H9 (cell line): ENCODE measurements at regions not wholly inside any gene's neighbourhood (a gene's known extent, or its start where the extent isn't known, plus 50 kb on each side); places are given as distances from the start of the nearest gene placed in this dataset.
A peak's percentile ranks its signal among the peaks of the same experiment; 100 is the strongest.

Experiments
- DNase-seq: peaks from one replicate; pipeline ENCODE4 v3.0.0-alpha.2; 2017
- H2AFZ ChIP-seq: one replicate; pipeline ENCODE4 v1.6.1; 2013; ENCODE audit warnings: mild to moderate bottlenecking, low read length, control low read depth, moderate library complexity
- H2AK5ac ChIP-seq: 2 replicates; pipeline ENCODE4 v1.6.1; 2013; ENCODE audit warnings: low read length, control low read depth, mixed read lengths; ENCODE audit not compliant: insufficient read length
- H2BK120ac ChIP-seq: one replicate; pipeline ENCODE4 v1.6.1; 2013; ENCODE audit warnings: low read depth, mild to moderate bottlenecking, low read length, control low read depth, inconsistent platforms; ENCODE audit not compliant: poor library complexity, severe bottlenecking
- H2BK12ac ChIP-seq: 2 replicates; pipeline ENCODE4 v1.6.1; 2013; ENCODE audit warnings: low read length, control low read depth, mixed read lengths, low read depth; ENCODE audit not compliant: insufficient read length
- H2BK15ac ChIP-seq: 2 replicates; pipeline ENCODE4 v1.6.1; 2013; ENCODE audit warnings: low read depth, low read length, control low read depth
- H2BK20ac ChIP-seq: one replicate; pipeline ENCODE4 v1.6.1; 2013; ENCODE audit warnings: low read depth, mild to moderate bottlenecking, low read length, control low read depth, inconsistent platforms; ENCODE audit not compliant: poor library complexity, severe bottlenecking
- H2BK5ac ChIP-seq: 2 replicates; pipeline ENCODE4 v1.6.1; 2013; ENCODE audit warnings: low read length, control low read depth, mixed read lengths; ENCODE audit not compliant: insufficient read length
- H3K14ac ChIP-seq: 2 replicates; pipeline ENCODE4 v1.6.1; 2013; ENCODE audit warnings: low read length, control low read depth; ENCODE audit not compliant: insufficient read depth
- H3K18ac ChIP-seq: 2 replicates; pipeline ENCODE4 v1.6.1; 2013; ENCODE audit warnings: low read depth, mild to moderate bottlenecking, mixed read lengths, low read length, control low read depth; ENCODE audit not compliant: insufficient read length
- H3K23ac ChIP-seq: 2 replicates; pipeline ENCODE4 v1.6.1; 2013; ENCODE audit warnings: low read length, control low read depth, mixed read lengths, low read depth; ENCODE audit not compliant: insufficient read length
- H3K23me2 ChIP-seq: 2 replicates; pipeline ENCODE4 v1.6.1; 2013; ENCODE audit warnings: low read depth, mild to moderate bottlenecking, mixed read lengths, low read length, control low read depth; ENCODE audit not compliant: insufficient read length, poor library complexity, severe bottlenecking
- H3K27ac ChIP-seq: 2 replicates; pipeline ENCODE4 v1.5.1; 2013; ENCODE audit warnings: low read length, control low read depth, mixed read lengths, low read depth; ENCODE audit not compliant: insufficient read length
- H3K27me3 ChIP-seq: 2 replicates; pipeline ENCODE4 v1.6.1; 2013; ENCODE audit warnings: low read length, control low read depth, inconsistent platforms; ENCODE audit not compliant: insufficient read depth
- H3K4ac ChIP-seq: 2 replicates; pipeline ENCODE4 v1.6.1; 2013; ENCODE audit warnings: low read depth, mild to moderate bottlenecking, control low read depth, inconsistent platforms, low read length, moderate library complexity
- H3K4me1 ChIP-seq: 2 replicates; pipeline ENCODE4 v1.6.1; 2013; ENCODE audit warnings: low read length, control low read depth, inconsistent platforms; ENCODE audit not compliant: insufficient read depth
- H3K4me2 ChIP-seq: 2 replicates; pipeline ENCODE4 v1.6.1; 2013; ENCODE audit warnings: low read length, control low read depth, mixed read lengths; ENCODE audit not compliant: insufficient read length, insufficient read depth
- H3K56ac ChIP-seq: 2 replicates; pipeline ENCODE4 v1.6.1; 2013; ENCODE audit warnings: low read depth, mild to moderate bottlenecking, mixed read lengths, low read length, control low read depth; ENCODE audit not compliant: insufficient read length
- H3K79me1 ChIP-seq: 2 replicates; pipeline ENCODE4 v1.6.1; 2013; ENCODE audit warnings: low read depth, mild to moderate bottlenecking, moderate library complexity, low read length, control low read depth, inconsistent platforms; ENCODE audit not compliant: insufficient read depth, poor library complexity, severe bottlenecking
- H3K79me2 ChIP-seq: 2 replicates; pipeline ENCODE4 v1.6.1; 2013; ENCODE audit warnings: low read length, control low read depth, inconsistent platforms; ENCODE audit not compliant: insufficient read depth
- H3K9ac ChIP-seq: 2 replicates; pipeline ENCODE4 v1.6.1; 2013; ENCODE audit warnings: low read length, control low read depth, mixed read lengths; ENCODE audit not compliant: insufficient read length; ENCODE audit errors: extremely low read depth
- H3K9me3 ChIP-seq: one replicate; pipeline ENCODE4 v1.6.1; 2013; ENCODE audit warnings: low read depth, low read length, inconsistent platforms; ENCODE audit not compliant: control insufficient read depth
- H3T11ph ChIP-seq: one replicate; pipeline ENCODE4 v1.6.1; 2013; ENCODE audit warnings: mild to moderate bottlenecking, low read length, control low read depth, inconsistent platforms
- H4K20me1 ChIP-seq: one replicate; pipeline ENCODE4 v1.6.1; 2013; ENCODE audit not compliant: control insufficient read depth, insufficient read length, insufficient read depth
- H4K5ac ChIP-seq: 2 replicates; pipeline ENCODE4 v1.6.1; 2013; ENCODE audit warnings: low read depth, mild to moderate bottlenecking, mixed read lengths, low read length, control low read depth; ENCODE audit not compliant: insufficient read length
- H4K8ac ChIP-seq: replicated peaks from 2 replicates; pipeline ENCODE4 v1.6.1; 2013; ENCODE audit warnings: low read length, control low read depth, mixed read lengths, low read depth; ENCODE audit not compliant: insufficient read length
- H4K91ac ChIP-seq: 2 replicates; pipeline ENCODE4 v1.6.1; 2013; ENCODE audit warnings: low read depth, mild to moderate bottlenecking, moderate library complexity, mixed read lengths, low read length, control low read depth; ENCODE audit not compliant: insufficient read length
- H3K27ac Mint-ChIP-seq, 3 experiments: 2 replicates in 2 of 3; 3 replicates in 1 of 3; pipeline ENCODE4 v1.8.0; 2020 to 2021; ENCODE audit warnings: mixed read lengths in 3 of 3, mild to moderate bottlenecking in 1 of 3, moderate library complexity in 1 of 3
- H3K27me3 Mint-ChIP-seq: 2 replicates; pipeline ENCODE4 v1.8.0; 2021; ENCODE audit warnings: low read depth, mild to moderate bottlenecking, moderate library complexity, mixed read lengths
- H3K36me3 Mint-ChIP-seq, 3 experiments: 2 replicates in 2 of 3; 3 replicates in 1 of 3; pipeline ENCODE4 v1.8.0; 2020 to 2021; ENCODE audit warnings: low read depth in 3 of 3, mixed read lengths in 3 of 3; ENCODE audit not compliant: insufficient read depth in 1 of 3
- H3K4me1 Mint-ChIP-seq, 2 experiments: 2 replicates each; pipeline ENCODE4 v1.8.0; 2020; ENCODE audit warnings: mixed read lengths in 2 of 2
- H3K4me3 Mint-ChIP-seq, 2 experiments: 2 replicates in 1 of 2; 3 replicates in 1 of 2; pipeline ENCODE4 v1.8.0; 2020 to 2021; ENCODE audit warnings: mild to moderate bottlenecking in 2 of 2, mixed read lengths in 2 of 2, moderate library complexity in 1 of 2
- H3K9me3 Mint-ChIP-seq, 2 experiments: 2 replicates in 1 of 2; 3 replicates in 1 of 2; pipeline ENCODE4 v1.8.0; 2020; ENCODE audit warnings: mild to moderate bottlenecking in 2 of 2, mixed read lengths in 2 of 2, moderate library complexity in 1 of 2
- CTCF ChIP-seq: fragments of 200-600 bp; sonication (generic); conservative IDR thresholded peaks from 3 replicates; pipeline ENCODE4 v1.8.0; 2021; ENCODE audit warnings: antibody characterized with exemption, mild to moderate bottlenecking
- WGBS: extraction: QIAGEN DNeasy Blood & Tissue Kit; methylation state at CpG from one replicate; pipeline ENCODE4 v1.1.7; 2013; ENCODE audit warnings: missing lambda C conversion rate, low lambda C conversion rate, mixed read lengths; ENCODE audit not compliant: insufficient read length; ENCODE audit errors: extremely low coverage; 5-methylcytosine and 5-hydroxymethylcytosine counted together

GRCh38 chr13:73248711-73249580 lies 190.1 kb downstream of the KLF5 start:
- no peak overlapping the region for H2BK20ac ChIP-seq
- H3K4me1 ChIP-seq, result 0 out of 2 replicates have a peak, but pooled peaks cover 6% of the 10 kb centered on the region
- H4K8ac ChIP-seq, result no peak overlapping the region
- H3K23ac ChIP-seq, result no peak overlapping the region
- H2BK12ac ChIP-seq, result no peak overlapping the region
- H3K79me2 ChIP-seq, result no peaks in the 10 kb centered on the region
- DNase-seq, result peak; percentile 33
- H3K27me3 Mint-ChIP-seq, result no peaks in the 10 kb centered on the region
- no peaks in the 10 kb centered on the region for H3K9me3 Mint-ChIP-seq
- H3K9ac ChIP-seq, result no peak overlapping the region
- peak overlapping the region in 2 of 3 experiments; percentile 35 to 69; a peak in 2 of 7 replicates for H3K27ac Mint-ChIP-seq
- no peak for TF ChIP-seq CTCF
- H3K4me1 Mint-ChIP-seq, result peaks cover 16 to 18% of the 10 kb centered on the region in 2 experiments
- WGBS, result no CpG with 5 or more reads among the region's 7 CpGs
- no peaks in the 10 kb centered on the region for H4K20me1 ChIP-seq
- no peak overlapping the region for H3K14ac ChIP-seq
- H3K27me3 ChIP-seq, result no peaks in the 10 kb centered on the region
- no peak overlapping the region for H4K91ac ChIP-seq
- H2AFZ ChIP-seq, result peak overlapping the region; percentile 26
- H3T11ph ChIP-seq, result no peak overlapping the region
- H2BK15ac ChIP-seq, result no peak overlapping the region
- H3K56ac ChIP-seq, result no peak overlapping the region
- H3K79me1 ChIP-seq, result no peaks in the 10 kb centered on the region
- no peak overlapping the region for H3K4me3 Mint-ChIP-seq
- H2BK120ac ChIP-seq, result no peak overlapping the region
- no peak overlapping the region for H2BK5ac ChIP-seq
- no peaks in the 10 kb centered on the region for H3K9me3 ChIP-seq
- H4K5ac ChIP-seq, result no peak overlapping the region
- H3K4me2 ChIP-seq, result no peak overlapping the region
- H3K18ac ChIP-seq, result no peak overlapping the region
- no peaks in the 10 kb centered on the region for H3K36me3 Mint-ChIP-seq
- no peak overlapping the region for H3K4ac ChIP-seq
- H3K27ac ChIP-seq, result no peak overlapping the region
- H3K23me2 ChIP-seq, result no peaks in the 10 kb centered on the region
- no peak overlapping the region for H2AK5ac ChIP-seq
